ENCODE measurements at regions not wholly inside any gene's neighbourhood (a gene's known extent, or its start where the extent isn't known, plus 50 kb on each side); places are given as distances from the start of the nearest gene placed in this dataset.
"Not testable (repeated sequence)": the region's sequence is repeated elsewhere in the genome, so short reads cannot be mapped to it uniquely, and the experiment has no call there.

DNA sequence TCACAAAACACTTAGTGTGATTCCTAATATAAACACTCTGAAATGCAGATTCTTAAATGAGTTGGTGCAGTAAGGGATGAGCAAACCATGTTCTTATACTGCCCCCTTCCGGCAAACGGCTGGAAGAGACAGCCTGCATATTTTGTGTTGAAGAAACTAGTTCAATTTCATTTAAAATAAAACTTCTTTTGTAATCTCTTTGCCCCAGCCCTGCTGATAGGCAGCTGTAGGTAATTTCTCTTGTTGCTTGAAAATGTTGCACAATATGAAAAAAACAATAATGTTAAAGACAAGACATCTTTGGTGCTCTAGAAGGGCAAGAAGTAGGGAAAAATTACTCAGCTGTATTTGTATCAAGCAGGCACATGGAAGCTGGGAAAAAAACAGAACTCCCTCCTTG lies 89.7 kb upstream of the CCNG1 start:
- Histone ChIP-seq H3K9me3 (ENCODE audit: insufficient read depth, low read depth, low read length) (no peaks in the 10 kb centered on the region), H2AK5ac (ENCODE audit: low read length) (no peak overlapping the region), H3K14ac (ENCODE audit: low read length) (no peak overlapping the region), H3K4me3 (ENCODE audit: low read depth, low read length) (no peak overlapping the region), H2BK12ac (ENCODE audit: low read length) (no peak overlapping the region), H3K4me2 (ENCODE audit: low read length) (no peak overlapping the region), H3K18ac (ENCODE audit: low read length) (no peak overlapping the region), H4K91ac (ENCODE audit: low read depth, low read length) (no peak overlapping the region), H2BK120ac (ENCODE audit: insufficient read depth, low read length, poor library complexity) (no peak overlapping the region), H3K79me2 (ENCODE audit: control insufficient read depth, insufficient read depth, low read length, poor library complexity) (no peaks in the 10 kb centered on the region), H3K36me3 (ENCODE audit: control insufficient read depth in 1 of 2, insufficient read depth in 2 of 2, low read length in 2 of 2) (no peaks in the 10 kb centered on the region), H3K4me1 (ENCODE audit: control insufficient read depth in 1 of 2, insufficient read depth in 2 of 2, low read length in 2 of 2) (no peaks in the 10 kb centered on the region), H3K27ac (ENCODE audit: low read depth, low read length) (no peak overlapping the region), H3K4ac (ENCODE audit: low read depth, low read length) (no peak overlapping the region), H4K12ac (ENCODE audit: low read depth, low read length) (no peak overlapping the region), H3K27me3 (ENCODE audit: insufficient read depth, low read length) (no peaks in the 10 kb centered on the region), H3K79me1 (ENCODE audit: low read length) (no peaks in the 10 kb centered on the region), H3K9ac (ENCODE audit: low read length) (no peak overlapping the region), H4K8ac (ENCODE audit: low read depth, low read length) (no peak overlapping the region), H2AFZ (ENCODE audit: insufficient read depth, low read length, poor library complexity) (no peak overlapping the region), H2BK5ac (ENCODE audit: low read depth, low read length, poor library complexity) (no peak overlapping the region), H3K23ac (ENCODE audit: low read length) (no peak overlapping the region)
- DNase-seq, result peak; percentile 39 to 77
- WGBS (ENCODE audit: extremely low coverage, insufficient coverage, insufficient read length), result no CpG with 5 or more reads among the region's 2 CpGs

GRCh38 chr5:163350083-163350482 lies 87.3 kb upstream of the CCNG1 start:
- Histone ChIP-seq H3K4me3 (ENCODE audit: low read depth, low read length) (no peak overlapping the region), H3K4me1 (ENCODE audit: control insufficient read depth in 1 of 2, insufficient read depth in 2 of 2, low read length in 2 of 2) (no peaks in the 10 kb centered on the region), H3K36me3 (ENCODE audit: control insufficient read depth in 1 of 2, insufficient read depth in 2 of 2, low read length in 2 of 2) (no peaks in the 10 kb centered on the region), H3K9ac (ENCODE audit: low read length) (no peak overlapping the region), H3K4me2 (ENCODE audit: low read length) (no peak overlapping the region), H2BK12ac (ENCODE audit: low read length) (no peak overlapping the region), H4K91ac (ENCODE audit: low read depth, low read length) (no peak overlapping the region), H2AK5ac (ENCODE audit: low read length) (no peak overlapping the region), H3K18ac (ENCODE audit: low read length) (no peak overlapping the region), H3K27ac (ENCODE audit: low read depth, low read length) (no peak overlapping the region), H3K9me3 (ENCODE audit: insufficient read depth, low read depth, low read length) (no peaks in the 10 kb centered on the region), H2BK5ac (ENCODE audit: low read depth, low read length, poor library complexity) (no peak overlapping the region), H2BK120ac (ENCODE audit: insufficient read depth, low read length, poor library complexity) (no peak overlapping the region), H3K79me2 (ENCODE audit: control insufficient read depth, insufficient read depth, low read length, poor library complexity) (no peaks in the 10 kb centered on the region), H3K79me1 (ENCODE audit: low read length) (no peaks in the 10 kb centered on the region), H4K8ac (ENCODE audit: low read depth, low read length) (no peak overlapping the region), H4K12ac (ENCODE audit: low read depth, low read length) (no peak overlapping the region), H3K4ac (ENCODE audit: low read depth, low read length) (no peak overlapping the region), H3K27me3 (ENCODE audit: insufficient read depth, low read length) (no peaks in the 10 kb centered on the region), H3K23ac (ENCODE audit: low read length) (no peak overlapping the region), H3K14ac (ENCODE audit: low read length) (no peak overlapping the region), H2AFZ (ENCODE audit: insufficient read depth, low read length, poor library complexity) (no peak overlapping the region)
- DNase-seq, result peak in 1 of 2 donors; percentile 16
- WGBS (ENCODE audit: extremely low coverage, insufficient coverage, insufficient read length), result no CpG with 5 or more reads among the region's 2 CpGs

- Histone ChIP-seq H3K27me3 (ENCODE audit: insufficient read depth, low read length) (no peaks in the 10 kb centered on the region), H3K14ac (ENCODE audit: low read length) (no peak overlapping the region), H2BK5ac (ENCODE audit: low read depth, low read length, poor library complexity) (no peak overlapping the region), H2AFZ (ENCODE audit: insufficient read depth, low read length, poor library complexity) (no peak overlapping the region), H2AK5ac (ENCODE audit: low read length) (no peak overlapping the region), H4K12ac (ENCODE audit: low read depth, low read length) (no peak overlapping the region), H3K27ac (ENCODE audit: low read depth, low read length) (no peak overlapping the region), H2BK120ac (ENCODE audit: insufficient read depth, low read length, poor library complexity) (no peak overlapping the region), H3K23ac (ENCODE audit: low read length) (no peak overlapping the region), H3K79me1 (ENCODE audit: low read length) (no peaks in the 10 kb centered on the region), H2BK12ac (ENCODE audit: low read length) (no peak overlapping the region), H3K4me1 (ENCODE audit: control insufficient read depth in 1 of 2, insufficient read depth in 2 of 2, low read length in 2 of 2) (no peaks in the 10 kb centered on the region), H3K79me2 (ENCODE audit: control insufficient read depth, insufficient read depth, low read length, poor library complexity) (no peaks in the 10 kb centered on the region), H3K4ac (ENCODE audit: low read depth, low read length) (no peak overlapping the region), H3K4me2 (ENCODE audit: low read length) (no peak overlapping the region), H3K36me3 (ENCODE audit: control insufficient read depth in 1 of 2, insufficient read depth in 2 of 2, low read length in 2 of 2) (no peaks in the 10 kb centered on the region), H3K4me3 (ENCODE audit: low read depth, low read length) (no peak overlapping the region), H3K9ac (ENCODE audit: low read length) (no peak overlapping the region), H3K9me3 (ENCODE audit: insufficient read depth, low read depth, low read length) (no peaks in the 10 kb centered on the region), H3K18ac (ENCODE audit: low read length) (no peak overlapping the region), H4K91ac (ENCODE audit: low read depth, low read length) (no peak overlapping the region), H4K8ac (ENCODE audit: low read depth, low read length) (no peak overlapping the region)
- WGBS (ENCODE audit: extremely low coverage, insufficient coverage, insufficient read length), result no CpG with 5 or more reads among the region's 1 CpG
- DNase-seq, result no peak
Measured at GRCh38 chr5:163352531-163352930, 84.9 kb upstream of the CCNG1 start.

- not testable (repeated sequence) for DNase-seq; H2BK12ac ChIP-seq (ENCODE audit: low read length); H2BK5ac ChIP-seq (ENCODE audit: low read depth, low read length, poor library complexity); H3K79me2 ChIP-seq (ENCODE audit: control insufficient read depth, insufficient read depth, low read length, poor library complexity); H4K8ac ChIP-seq (ENCODE audit: low read depth, low read length); H3K79me1 ChIP-seq (ENCODE audit: low read length); H3K36me3 ChIP-seq (ENCODE audit: control insufficient read depth in 1 of 2, insufficient read depth in 2 of 2, low read length in 2 of 2); H3K27me3 ChIP-seq (ENCODE audit: insufficient read depth, low read length); H4K12ac ChIP-seq (ENCODE audit: low read depth, low read length); H2AFZ ChIP-seq (ENCODE audit: insufficient read depth, low read length, poor library complexity); H3K4me1 ChIP-seq (ENCODE audit: control insufficient read depth in 1 of 2, insufficient read depth in 2 of 2, low read length in 2 of 2); H3K4ac ChIP-seq (ENCODE audit: low read depth, low read length); H2BK120ac ChIP-seq (ENCODE audit: insufficient read depth, low read length, poor library complexity); H3K9me3 ChIP-seq (ENCODE audit: insufficient read depth, low read depth, low read length); H4K91ac ChIP-seq (ENCODE audit: low read depth, low read length); H3K23ac ChIP-seq (ENCODE audit: low read length); H3K9ac ChIP-seq (ENCODE audit: low read length); H3K14ac ChIP-seq (ENCODE audit: low read length); H3K4me3 ChIP-seq (ENCODE audit: low read depth, low read length); H3K4me2 ChIP-seq (ENCODE audit: low read length); H3K27ac ChIP-seq (ENCODE audit: low read depth, low read length); H3K18ac ChIP-seq (ENCODE audit: low read length); H2AK5ac ChIP-seq (ENCODE audit: low read length)
- no CpG with 5 or more reads among the region's 21 CpGs for WGBS (ENCODE audit: extremely low coverage, insufficient coverage, insufficient read length)
Measured at GRCh38 chr5:163355811-163356210, 81.6 kb upstream of the CCNG1 start.
